Breast epithelium (tissue), 3 donors: ENCODE measurements at regions not wholly inside any gene's neighbourhood (a gene's known extent, or its start where the extent isn't known, plus 50 kb on each side); places are given as distances from the start of the nearest gene placed in this dataset.
"Not testable (repeated sequence)": the region's sequence is repeated elsewhere in the genome, so short reads cannot be mapped to it uniquely, and the experiment has no call there.

Experiments used
- POLR2A ChIP-seq: fragments of 450-650 bp; IDR thresholded peaks from one replicate; pipeline ENCODE4 v1.6.1; 2016; ENCODE audit warnings: antibody characterized with exemption, mild to moderate bottlenecking, moderate library complexity
- TF ChIP-seq, protein P1 (sequence below), 3 donors: fragments of 450-650 bp; IDR thresholded peaks; one replicate each; pipeline ENCODE4 v1.5.1; 2016 to 2017; ENCODE audit warnings: antibody characterized with exemption in 3 of 3, mild to moderate bottlenecking in 3 of 3, moderate library complexity in 3 of 3

- TF ChIP-seq, protein P1, sequence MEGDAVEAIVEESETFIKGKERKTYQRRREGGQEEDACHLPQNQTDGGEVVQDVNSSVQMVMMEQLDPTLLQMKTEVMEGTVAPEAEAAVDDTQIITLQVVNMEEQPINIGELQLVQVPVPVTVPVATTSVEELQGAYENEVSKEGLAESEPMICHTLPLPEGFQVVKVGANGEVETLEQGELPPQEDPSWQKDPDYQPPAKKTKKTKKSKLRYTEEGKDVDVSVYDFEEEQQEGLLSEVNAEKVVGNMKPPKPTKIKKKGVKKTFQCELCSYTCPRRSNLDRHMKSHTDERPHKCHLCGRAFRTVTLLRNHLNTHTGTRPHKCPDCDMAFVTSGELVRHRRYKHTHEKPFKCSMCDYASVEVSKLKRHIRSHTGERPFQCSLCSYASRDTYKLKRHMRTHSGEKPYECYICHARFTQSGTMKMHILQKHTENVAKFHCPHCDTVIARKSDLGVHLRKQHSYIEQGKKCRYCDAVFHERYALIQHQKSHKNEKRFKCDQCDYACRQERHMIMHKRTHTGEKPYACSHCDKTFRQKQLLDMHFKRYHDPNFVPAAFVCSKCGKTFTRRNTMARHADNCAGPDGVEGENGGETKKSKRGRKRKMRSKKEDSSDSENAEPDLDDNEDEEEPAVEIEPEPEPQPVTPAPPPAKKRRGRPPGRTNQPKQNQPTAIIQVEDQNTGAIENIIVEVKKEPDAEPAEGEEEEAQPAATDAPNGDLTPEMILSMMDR (IDR thresholded peaks at IDR 0.05), result not testable (repeated sequence)
- not testable (repeated sequence) for TF ChIP-seq POLR2A
Observed at GRCh38 chr6:125458493-125458892, 156.7 kb upstream of the HDDC2 start.
